ENCODE measurements at regions not wholly inside any gene's neighbourhood (a gene's known extent, or its start where the extent isn't known, plus 50 kb on each side); places are given as distances from the start of the nearest gene placed in this dataset.
"Not testable (repeated sequence)": the region's sequence is repeated elsewhere in the genome, so short reads cannot be mapped to it uniquely, and the experiment has no call there.

DNA sequence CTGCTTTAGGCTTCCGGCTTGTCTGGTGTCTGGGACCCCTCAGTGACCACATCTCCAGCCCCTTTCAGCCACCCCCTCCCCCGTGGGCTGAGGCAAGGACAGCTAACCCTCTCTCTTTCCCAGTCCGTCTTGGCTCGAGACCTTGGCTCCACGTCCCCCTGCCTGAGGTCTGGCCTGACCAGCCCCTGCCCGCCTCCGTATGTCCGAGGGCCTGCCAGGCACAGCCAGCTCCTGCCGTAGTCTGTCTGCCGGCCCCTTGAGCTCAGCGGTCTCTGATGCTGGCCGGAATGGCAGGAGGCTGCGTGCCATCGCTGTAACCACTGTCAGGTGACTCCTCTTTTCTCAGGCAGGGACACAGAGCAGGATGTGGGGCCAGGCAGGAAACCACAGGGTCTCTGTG, 73.3 kb upstream of the LRPAP1 start:
- Histone ChIP-seq H3K4me3 (no peak overlapping the region), H3K4me1 (no peaks in the 10 kb centered on the region), H3K27me3 (peaks cover 0 to 22% (median 0%) of the 10 kb centered on the region in 4 donors), H3K27ac (no peak overlapping the region), H3K9me3 (no peaks in the 10 kb centered on the region), H3K36me3 (no peaks in the 10 kb centered on the region)
- intact Hi-C loops (cut with DNase I), result no loop called here
- 81 to 88% methylated on average over 3 to 4 of the region's 14 CpGs for WGBS, 2 donors
- TF ChIP-seq, protein P1, sequence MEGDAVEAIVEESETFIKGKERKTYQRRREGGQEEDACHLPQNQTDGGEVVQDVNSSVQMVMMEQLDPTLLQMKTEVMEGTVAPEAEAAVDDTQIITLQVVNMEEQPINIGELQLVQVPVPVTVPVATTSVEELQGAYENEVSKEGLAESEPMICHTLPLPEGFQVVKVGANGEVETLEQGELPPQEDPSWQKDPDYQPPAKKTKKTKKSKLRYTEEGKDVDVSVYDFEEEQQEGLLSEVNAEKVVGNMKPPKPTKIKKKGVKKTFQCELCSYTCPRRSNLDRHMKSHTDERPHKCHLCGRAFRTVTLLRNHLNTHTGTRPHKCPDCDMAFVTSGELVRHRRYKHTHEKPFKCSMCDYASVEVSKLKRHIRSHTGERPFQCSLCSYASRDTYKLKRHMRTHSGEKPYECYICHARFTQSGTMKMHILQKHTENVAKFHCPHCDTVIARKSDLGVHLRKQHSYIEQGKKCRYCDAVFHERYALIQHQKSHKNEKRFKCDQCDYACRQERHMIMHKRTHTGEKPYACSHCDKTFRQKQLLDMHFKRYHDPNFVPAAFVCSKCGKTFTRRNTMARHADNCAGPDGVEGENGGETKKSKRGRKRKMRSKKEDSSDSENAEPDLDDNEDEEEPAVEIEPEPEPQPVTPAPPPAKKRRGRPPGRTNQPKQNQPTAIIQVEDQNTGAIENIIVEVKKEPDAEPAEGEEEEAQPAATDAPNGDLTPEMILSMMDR (IDR thresholded peaks at IDR 0.05), result no peak
- no peak for TF ChIP-seq POLR2A (IDR thresholded peaks at IDR 0.05)
- DNase-seq, result no peak

DNA sequence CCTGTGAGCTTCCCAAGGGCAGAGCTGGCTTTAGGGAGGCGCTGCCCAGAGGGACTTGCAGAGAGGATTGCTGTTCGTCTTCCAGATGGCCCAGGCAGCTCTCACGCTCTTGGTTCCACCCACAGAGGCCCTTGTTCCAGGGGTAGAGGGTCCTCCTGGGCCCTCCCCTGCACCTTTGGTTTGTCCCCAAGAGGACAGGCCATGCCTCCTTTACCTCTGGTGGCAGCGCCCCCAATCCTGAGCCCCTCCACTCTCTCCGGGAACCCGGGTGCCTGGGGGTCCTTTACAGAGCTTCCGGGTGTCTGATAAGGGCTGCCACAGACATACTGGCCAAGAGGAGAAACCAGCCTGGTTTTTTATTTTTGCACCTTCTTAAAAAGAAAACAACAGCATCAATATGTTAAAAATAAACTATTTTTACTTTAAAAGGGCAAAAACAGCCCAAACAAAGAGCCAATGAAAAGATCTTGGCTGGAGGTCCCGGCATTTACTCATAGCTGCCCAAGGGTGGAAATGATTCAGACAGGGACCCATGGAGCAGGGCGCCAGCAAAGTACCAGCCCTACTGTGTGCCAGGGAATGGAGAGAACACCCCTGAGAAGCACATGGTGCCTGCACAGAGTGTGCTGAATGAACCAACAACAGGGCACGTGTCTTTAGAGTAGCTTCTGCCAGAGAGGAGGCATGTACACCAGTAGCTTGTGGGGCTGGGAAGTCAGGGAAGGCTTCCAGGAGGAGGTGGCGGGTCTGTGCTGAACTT, 70.8 kb upstream of the LRPAP1 start:
- H3K4me1 ChIP-seq; H3K36me3 ChIP-seq; H3K9me3 ChIP-seq; H3K4me3 ChIP-seq; DNase-seq; intact Hi-C loops (cut with DNase I); H3K27ac ChIP-seq: not testable (repeated sequence)
- WGBS, 2 donors, result 30 to 52% methylated on average over 4 to 5 of the region's 11 CpGs
- H3K27me3 ChIP-seq, result peaks cover 0 to 22% (median 0%) of the 10 kb centered on the region in 4 donors

DNA sequence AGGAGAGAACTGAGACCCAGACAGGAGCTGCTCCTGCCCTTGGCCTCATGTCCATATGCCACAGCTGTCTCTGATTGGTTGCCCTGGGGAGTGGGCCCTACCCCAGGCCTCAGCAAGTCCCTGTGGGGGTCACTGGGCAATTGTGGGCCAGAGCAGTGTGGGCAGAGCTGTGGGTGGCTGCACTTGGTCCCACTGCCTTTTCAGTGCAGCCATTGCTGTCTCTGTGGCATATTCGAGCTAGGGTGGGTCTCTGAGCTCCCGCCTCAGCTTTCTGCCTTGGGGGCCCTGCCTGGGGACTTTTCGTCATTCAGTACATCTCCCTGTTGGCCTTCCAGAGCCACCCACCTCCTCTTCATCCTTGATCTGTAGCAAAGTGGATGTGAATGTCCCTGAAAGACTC, 69.8 kb upstream of the LRPAP1 start:
- Histone ChIP-seq H3K27me3 (peaks cover 0 to 26% (median 0%) of the 10 kb centered on the region in 4 donors), H3K27ac (no peak overlapping the region), H3K4me1 (no peaks in the 10 kb centered on the region), H3K9me3 (no peaks in the 10 kb centered on the region), H3K4me3 (no peak overlapping the region), H3K36me3 (no peaks in the 10 kb centered on the region)
- TF ChIP-seq, protein P1 (IDR thresholded peaks at IDR 0.05), result no peak
- TF ChIP-seq POLR2A (IDR thresholded peaks at IDR 0.05), result no peak
- DNase-seq, result no peak
- intact Hi-C loops (cut with DNase I), result no loop called here
- WGBS, 2 donors, result 63% methylated on average over 3 of the region's 3 CpGs; no CpG with 5 or more reads in 1 of the 2 donors

DNA sequence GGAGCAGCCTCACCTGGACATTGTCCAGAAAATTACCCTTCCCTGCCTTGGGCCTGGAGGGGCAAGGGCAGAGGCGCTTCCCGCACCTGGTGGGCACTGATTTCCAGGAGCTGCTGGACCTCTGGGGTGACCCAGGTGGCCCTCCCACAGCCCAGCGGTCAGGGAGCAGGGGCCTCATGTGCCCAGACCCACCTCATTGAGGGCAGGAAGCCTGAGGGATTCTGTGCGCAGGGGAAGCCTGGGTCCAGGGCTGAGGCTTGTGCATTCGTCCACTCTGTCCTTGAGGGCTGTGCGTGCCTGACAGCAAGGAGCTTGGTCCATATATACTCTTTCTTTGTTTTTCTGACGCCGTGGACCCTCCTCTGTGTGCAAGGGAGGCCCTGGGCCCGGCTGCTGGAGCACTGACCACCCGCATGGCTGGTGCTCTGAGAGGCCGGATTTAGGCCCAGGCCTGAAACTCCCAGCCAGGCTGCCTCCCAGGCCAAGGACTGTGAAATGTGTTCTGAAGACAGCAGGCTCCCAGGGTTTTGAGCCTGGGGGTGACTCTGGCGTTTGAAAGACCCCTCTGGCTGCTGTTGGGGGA, 69.0 kb upstream of the LRPAP1 start:
- H3K4me3 ChIP-seq; H3K9me3 ChIP-seq; H3K36me3 ChIP-seq; H3K4me1 ChIP-seq; H3K27ac ChIP-seq; intact Hi-C loops (cut with DNase I); DNase-seq: not testable (repeated sequence)
- H3K27me3 ChIP-seq, result peaks cover 0 to 33% (median 0%) of the 10 kb centered on the region in 4 donors
- WGBS, 2 donors, result 100% methylated on average over 1 of the region's 12 CpGs; no CpG with 5 or more reads in 1 of the 2 donors

DNA sequence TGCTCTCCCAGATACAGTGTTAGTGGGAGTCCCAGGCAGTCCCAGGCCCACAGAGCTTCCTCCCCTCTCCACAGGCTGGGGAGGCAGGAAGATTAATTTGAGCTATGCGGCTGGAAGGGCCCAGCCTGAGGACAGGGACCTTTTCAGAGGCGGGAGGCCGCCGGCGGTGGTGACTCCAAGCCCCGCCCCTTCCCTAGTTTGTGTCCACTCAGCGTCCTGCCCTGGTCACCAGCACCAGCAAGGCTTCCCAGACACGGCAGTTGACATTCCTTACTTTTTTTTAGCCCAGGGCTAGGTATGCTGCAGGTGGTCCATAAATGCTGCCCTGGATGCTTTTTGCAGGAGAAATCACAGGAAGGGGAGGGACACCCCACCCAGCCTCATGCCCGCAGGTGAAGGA, 67.7 kb upstream of the LRPAP1 start:
- TF ChIP-seq, protein P1 (IDR thresholded peaks at IDR 0.05), result no peak
- no peak for TF ChIP-seq POLR2A (IDR thresholded peaks at IDR 0.05)
- Histone ChIP-seq H3K36me3 (no peaks in the 10 kb centered on the region), H3K4me3 (no peak overlapping the region), H3K27ac (no peak overlapping the region), H3K27me3 (peaks cover 0 to 41% (median 0%) of the 10 kb centered on the region in 4 donors), H3K4me1 (no peaks in the 10 kb centered on the region), H3K9me3 (no peaks in the 10 kb centered on the region)
- 40 to 63% methylated on average over 1 to 8 of the region's 9 CpGs for WGBS, 2 donors
- no peak for DNase-seq
- intact Hi-C loops (cut with DNase I), result no loop called here

DNA sequence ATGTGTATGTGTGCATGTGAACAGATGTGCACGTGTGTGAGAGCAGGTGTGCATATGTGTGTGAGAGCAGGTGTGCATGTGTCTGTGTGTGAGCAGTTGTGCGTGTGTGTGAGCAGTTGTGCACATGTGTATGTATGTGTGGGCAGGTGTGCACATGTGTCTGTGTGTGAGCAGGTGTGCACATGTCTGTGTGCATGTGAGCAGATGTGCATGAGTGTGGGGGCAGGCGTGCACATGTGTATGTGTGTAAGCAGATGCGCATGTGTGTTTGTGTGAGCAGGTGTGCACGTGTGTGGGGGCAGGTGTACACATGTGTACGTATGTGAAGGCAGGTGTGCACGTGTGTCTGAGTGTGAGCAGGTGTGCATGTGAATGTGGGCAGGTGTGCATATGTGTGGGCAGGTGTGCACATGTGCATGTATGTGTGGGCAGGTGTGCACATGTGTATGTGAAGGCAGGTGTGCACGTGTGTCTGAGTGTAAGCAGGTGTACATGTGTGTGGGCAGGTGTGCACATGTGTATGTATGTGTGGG, 66.5 kb upstream of the LRPAP1 start:
- intact Hi-C loops (cut with DNase I), result no loop called here
- 48 to 86% methylated on average over 7 to 8 of the region's 8 CpGs for WGBS, 2 donors
- Histone ChIP-seq H3K9me3 (no peaks in the 10 kb centered on the region), H3K27me3 (peaks cover 0 to 43% (median 0%) of the 10 kb centered on the region in 4 donors), H3K4me1 (no peaks in the 10 kb centered on the region), H3K27ac (no peak overlapping the region), H3K36me3 (no peaks in the 10 kb centered on the region), H3K4me3 (no peak overlapping the region)
- no peak for DNase-seq
- no peak for TF ChIP-seq POLR2A (IDR thresholded peaks at IDR 0.05)
- TF ChIP-seq, protein P1 (IDR thresholded peaks at IDR 0.05), result no peak

DNA sequence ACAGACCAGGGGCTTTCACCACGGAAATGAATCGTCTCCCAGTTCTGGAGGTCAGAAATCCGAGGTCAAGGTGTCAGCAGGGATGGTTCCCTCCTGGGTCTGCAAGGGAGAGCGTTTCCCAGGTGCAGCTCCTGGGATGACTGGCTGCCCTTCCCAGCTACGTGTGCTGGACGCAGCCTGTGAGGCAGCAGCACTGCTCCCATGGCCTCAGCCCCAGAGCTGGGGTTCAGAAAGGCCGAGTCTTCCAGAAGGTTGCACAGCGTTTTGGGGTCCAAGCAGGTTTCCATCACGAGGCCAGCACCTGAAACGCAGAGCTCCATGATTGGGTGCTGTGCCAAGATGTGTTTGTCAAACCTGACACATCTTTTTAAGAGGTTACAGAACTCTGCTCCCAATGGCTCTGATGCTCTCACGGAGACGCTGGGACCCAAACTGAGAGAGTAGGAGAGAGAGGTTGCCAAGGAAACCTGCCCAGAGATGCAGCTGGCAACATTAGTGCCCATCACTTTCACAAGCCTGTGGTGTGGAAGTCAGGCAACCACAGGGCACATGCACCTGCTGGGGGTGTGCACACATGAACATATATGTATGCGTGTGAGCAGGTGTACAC, 65.8 kb upstream of the LRPAP1 start:
- not testable (repeated sequence) for DNase-seq
- peaks cover 0 to 43% (median 0%) of the 10 kb centered on the region in 4 donors for H3K27me3 ChIP-seq

DNA sequence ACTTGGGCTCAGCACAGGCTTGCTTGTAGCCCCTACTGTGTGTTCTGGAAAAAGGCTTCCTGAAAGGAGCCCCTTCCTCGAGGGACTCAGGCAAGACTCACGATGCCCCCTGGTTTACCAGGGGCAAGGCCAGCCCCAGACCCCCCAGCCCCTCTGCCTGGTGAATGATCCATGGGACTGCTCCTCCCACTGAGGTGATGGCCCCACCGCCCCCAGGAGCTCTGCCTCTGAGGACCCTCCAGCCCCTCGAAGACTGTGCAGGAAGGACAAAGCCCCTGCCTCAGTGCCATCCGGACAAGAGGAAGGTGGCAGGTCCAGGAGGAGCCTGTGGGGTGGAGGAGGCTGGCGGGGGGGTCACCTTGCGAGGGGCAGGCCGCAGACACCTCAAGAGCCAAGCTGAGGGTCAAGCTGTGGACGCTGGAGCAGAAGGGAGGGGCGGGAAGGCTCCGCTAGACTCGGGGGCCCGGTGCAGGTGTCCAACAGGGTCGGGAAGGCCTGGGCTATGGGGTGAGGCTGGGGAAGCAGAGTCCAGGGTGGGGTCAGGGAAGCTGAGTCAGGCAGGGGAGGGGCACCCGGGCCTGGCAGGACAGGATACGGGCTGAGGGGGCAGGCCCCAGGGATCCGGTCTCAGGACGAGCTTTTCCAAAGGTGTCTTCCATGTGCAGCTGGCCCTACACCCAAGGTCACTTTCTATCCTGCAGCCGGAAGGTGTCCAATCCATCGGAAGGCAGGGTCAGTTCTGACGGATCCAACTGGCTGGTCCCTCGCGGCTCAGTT, 64.9 kb upstream of the LRPAP1 start:
- H3K4me3 ChIP-seq; H3K4me1 ChIP-seq; H3K27ac ChIP-seq; H3K9me3 ChIP-seq; intact Hi-C loops (cut with DNase I); H3K36me3 ChIP-seq; DNase-seq: not testable (repeated sequence)
- 49 to 65% methylated on average over 8 to 10 of the region's 23 CpGs for WGBS, 2 donors
- peaks cover 0 to 36% (median 0%) of the 10 kb centered on the region in 4 donors for H3K27me3 ChIP-seq

More for the DNA sequence above, 65.8 kb upstream of the LRPAP1 start:
- H3K27ac ChIP-seq; H3K4me3 ChIP-seq; H3K4me1 ChIP-seq; H3K9me3 ChIP-seq; H3K36me3 ChIP-seq; intact Hi-C loops (cut with DNase I): not testable (repeated sequence)
- 70 to 100% methylated on average over 1 to 2 of the region's 13 CpGs for WGBS, 2 donors
